Fibroblast of skin of back (primary cell): ENCODE measurements at regions not wholly inside any gene's neighbourhood (a gene's known extent, or its start where the extent isn't known, plus 50 kb on each side); places are given as distances from the start of the nearest gene placed in this dataset.

ENCODE experiments used
- DNase-seq: peaks from one replicate; pipeline ENCODE4 v3.0.0-alpha.2; 2013

DNA sequence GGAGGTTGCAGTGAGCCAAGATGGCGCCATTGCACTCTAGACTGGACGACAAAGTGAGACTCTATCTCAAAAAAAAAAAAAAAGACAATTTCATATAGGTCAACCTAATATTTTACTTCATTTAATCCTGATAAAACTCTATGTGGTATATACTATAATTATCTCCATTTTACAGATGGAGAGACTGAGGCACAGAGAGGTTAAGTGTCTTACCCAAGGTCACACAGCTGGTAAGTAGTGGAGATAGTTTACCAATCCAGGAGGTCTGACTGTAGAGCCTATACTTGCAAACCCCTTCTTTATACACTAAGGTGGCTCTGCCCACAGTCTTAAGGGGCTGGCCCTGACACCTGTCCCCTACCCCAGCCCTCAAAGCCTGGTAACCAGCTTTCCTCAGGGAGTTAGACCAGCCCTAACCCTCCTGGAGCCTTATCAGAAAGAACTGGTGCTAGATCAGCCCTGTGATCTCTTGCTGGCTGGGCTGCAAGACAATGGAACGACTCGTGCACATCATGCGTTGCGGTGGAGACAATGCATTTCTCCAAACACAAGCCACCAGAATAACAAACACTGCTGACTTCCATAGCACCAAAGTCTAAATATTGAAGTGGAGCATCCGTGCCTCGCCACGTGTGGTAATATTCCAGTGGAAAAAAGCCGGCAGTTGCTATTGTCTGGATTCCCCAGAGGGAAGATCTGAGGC, 60.0 kb upstream of the SMAD3 start:
- no peak for DNase-seq

DNA sequence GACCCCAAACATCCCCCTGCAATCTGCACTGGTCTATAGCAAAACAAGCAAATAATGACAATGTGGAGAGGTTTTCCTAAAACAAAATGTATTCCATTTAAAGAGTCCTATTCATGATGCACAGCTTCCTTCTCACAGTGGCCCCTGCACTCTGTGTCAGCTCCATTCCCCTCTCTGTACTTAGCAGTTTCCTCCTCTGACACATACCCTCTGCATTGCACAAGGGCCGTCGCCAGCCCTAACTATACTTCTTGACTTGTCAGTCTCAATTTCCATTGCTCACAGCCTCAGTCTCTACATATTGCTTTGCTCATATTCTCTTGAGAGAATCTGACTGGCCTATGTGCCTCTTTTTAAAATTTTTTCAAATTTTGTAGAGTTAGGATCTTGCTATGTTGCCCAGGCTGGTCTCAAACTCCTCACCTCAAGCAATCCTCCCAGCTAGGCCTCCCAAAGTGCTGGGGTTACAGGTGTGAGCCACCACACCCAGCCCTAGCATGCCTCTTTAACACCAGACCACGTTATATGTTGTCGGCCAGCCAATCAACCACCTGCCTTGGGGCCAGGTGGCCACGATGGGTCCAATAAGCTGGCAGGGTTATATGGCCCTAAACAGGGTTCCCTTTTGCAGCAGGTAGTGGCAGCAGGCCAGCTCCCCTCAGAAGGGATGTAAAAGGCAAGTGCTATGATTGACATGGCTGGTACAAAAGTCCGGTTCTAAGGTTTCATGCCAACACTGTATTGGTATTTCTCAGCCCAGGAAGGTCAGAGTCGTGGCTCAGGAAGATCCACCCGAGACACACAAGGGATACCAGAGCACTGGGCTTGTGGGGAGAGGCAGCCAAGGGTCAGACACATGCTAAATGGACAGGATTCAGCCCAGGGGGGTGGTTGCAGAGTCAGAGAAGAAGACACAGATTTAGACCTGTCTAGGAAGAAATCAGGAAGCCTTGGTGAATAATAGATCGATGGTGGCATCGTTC, 59.0 kb upstream of the SMAD3 start:
- no peak for DNase-seq

- no peak for DNase-seq
Measured at GRCh38 chr15:67009576-67010569, 55.5 kb upstream of the SMAD3 start.

GRCh38 chr15:67010898-67011616, 54.3 kb upstream of the SMAD3 start:
- DNase-seq, result peak; percentile 68

GRCh38 chr15:67011617-67012005, 53.8 kb upstream of the SMAD3 start:
- no peak for DNase-seq

DNA sequence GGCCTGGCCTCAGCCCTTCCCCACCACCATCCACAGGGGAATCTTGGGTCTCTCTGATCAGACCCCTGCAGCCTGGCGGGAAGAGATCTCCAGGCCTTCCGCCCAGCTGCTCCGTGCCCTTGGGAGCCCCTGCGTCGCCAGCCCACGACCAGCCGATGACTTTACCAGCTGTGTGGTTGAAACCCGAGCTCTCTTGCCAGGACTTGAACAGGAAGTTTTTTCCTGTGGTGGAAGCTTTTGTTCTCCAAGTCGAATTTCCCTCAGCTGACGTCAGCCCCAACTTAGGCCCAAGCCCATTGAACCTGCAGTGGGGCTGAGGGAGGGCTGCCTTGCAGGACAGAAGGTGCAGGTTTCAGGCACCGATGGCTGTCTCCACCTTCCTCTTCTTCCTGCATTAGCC, 51.7 kb upstream of the SMAD3 start:
- DNase-seq, result peak; percentile 83
